ENCODE measurements at regions not wholly inside any gene's neighbourhood (a gene's known extent, or its start where the extent isn't known, plus 50 kb on each side); places are given as distances from the start of the nearest gene placed in this dataset.

DNA sequence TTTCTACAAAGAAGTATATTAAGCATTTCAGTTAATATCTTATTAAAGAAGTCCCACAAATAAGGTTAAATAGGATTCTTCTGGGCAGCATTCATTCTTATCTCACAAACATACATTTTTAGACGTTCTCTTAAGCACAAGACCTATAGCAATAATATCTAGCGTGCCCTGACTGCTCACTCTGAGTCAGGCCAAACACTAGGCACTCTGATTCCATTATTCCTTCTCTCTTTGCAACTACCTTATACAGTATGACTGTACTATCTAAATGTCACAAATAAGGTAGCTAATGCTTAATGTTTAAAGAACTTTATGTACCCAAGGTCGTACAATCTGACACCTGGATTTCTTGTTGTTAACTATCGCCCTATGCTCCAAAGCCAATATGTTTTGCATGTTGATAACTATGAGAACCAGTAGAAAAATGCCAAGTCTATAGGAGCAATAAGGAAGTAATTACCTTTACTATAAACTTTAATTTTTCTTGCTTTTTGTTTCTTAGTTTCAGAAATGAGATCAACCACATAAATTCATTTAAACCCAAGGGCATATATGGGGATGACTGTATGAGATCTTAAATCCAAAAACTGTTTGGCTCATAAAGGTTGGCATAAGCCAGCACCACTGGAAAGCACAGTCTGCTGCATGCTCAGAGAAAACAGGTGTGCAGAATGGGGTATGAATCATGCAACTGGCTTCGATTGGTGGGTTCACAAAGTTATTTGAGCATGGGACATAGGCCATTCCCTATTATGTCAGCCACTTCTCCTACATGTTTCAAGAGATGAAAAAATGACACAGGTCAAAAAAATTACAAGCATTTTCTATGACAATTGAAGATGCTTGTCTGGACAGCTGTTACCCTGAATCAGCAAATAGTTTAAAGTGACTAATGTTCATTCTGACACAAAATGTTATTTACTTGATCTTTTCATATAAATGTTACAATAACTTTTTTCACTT lies 352.0 kb downstream of the IRS1 start:
- H3K9ac ChIP-seq (ENCODE audit: insufficient read depth, low read length), result no peak overlapping the region
- H3K27ac ChIP-seq (ENCODE audit: insufficient read depth, low read length), result no peak overlapping the region
- H3K9me3 ChIP-seq (ENCODE audit: control insufficient read depth, insufficient read depth, low read depth, low read length), result no peaks in the 10 kb centered on the region
- H3K27me3 ChIP-seq (ENCODE audit: control insufficient read depth, insufficient read depth, low read length), result no peaks in the 10 kb centered on the region
- no peaks in the 10 kb centered on the region for H3K79me2 ChIP-seq (ENCODE audit: control insufficient read depth, insufficient read depth, low read length)
- no peak for TF ChIP-seq EZH2 (IDR thresholded peaks at IDR 0.05; ENCODE audit: low read length, missing control alignments)
- TF ChIP-seq, protein P1, sequence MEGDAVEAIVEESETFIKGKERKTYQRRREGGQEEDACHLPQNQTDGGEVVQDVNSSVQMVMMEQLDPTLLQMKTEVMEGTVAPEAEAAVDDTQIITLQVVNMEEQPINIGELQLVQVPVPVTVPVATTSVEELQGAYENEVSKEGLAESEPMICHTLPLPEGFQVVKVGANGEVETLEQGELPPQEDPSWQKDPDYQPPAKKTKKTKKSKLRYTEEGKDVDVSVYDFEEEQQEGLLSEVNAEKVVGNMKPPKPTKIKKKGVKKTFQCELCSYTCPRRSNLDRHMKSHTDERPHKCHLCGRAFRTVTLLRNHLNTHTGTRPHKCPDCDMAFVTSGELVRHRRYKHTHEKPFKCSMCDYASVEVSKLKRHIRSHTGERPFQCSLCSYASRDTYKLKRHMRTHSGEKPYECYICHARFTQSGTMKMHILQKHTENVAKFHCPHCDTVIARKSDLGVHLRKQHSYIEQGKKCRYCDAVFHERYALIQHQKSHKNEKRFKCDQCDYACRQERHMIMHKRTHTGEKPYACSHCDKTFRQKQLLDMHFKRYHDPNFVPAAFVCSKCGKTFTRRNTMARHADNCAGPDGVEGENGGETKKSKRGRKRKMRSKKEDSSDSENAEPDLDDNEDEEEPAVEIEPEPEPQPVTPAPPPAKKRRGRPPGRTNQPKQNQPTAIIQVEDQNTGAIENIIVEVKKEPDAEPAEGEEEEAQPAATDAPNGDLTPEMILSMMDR (conservative IDR thresholded peaks at IDR 0.05 in 1 of 2, IDR thresholded peaks at IDR 0.05 in 1 of 2; ENCODE audit: low read depth in 1 of 2, low read length in 2 of 2), result no peak
- no peaks in the 10 kb centered on the region for H3K36me3 ChIP-seq (ENCODE audit: control insufficient read depth, insufficient read depth, low read length)
- DNase-seq (ENCODE audit: low read depth in 2 of 2), result peak; percentile 10 to 82
- no peak overlapping the region for H3K4me3 ChIP-seq (replicated peaks in 1 of 4; ENCODE audit: control extremely low read depth in 1 of 4, insufficient read depth in 1 of 4, low read depth in 3 of 4, low read length in 4 of 4)
- H3K4me2 ChIP-seq (ENCODE audit: extremely low read depth, insufficient read depth, low read length), result peak overlapping the region; percentile 26
- no peaks in the 10 kb centered on the region for H4K20me1 ChIP-seq (ENCODE audit: control insufficient read depth, extremely low read depth, insufficient read depth, low read length)
- peaks cover 8% of the 10 kb centered on the region for H3K4me1 ChIP-seq (ENCODE audit: control insufficient read depth, extremely low read depth, insufficient read depth, low read length)
- no peak overlapping the region for H2AFZ ChIP-seq (ENCODE audit: low read length)

DNA sequence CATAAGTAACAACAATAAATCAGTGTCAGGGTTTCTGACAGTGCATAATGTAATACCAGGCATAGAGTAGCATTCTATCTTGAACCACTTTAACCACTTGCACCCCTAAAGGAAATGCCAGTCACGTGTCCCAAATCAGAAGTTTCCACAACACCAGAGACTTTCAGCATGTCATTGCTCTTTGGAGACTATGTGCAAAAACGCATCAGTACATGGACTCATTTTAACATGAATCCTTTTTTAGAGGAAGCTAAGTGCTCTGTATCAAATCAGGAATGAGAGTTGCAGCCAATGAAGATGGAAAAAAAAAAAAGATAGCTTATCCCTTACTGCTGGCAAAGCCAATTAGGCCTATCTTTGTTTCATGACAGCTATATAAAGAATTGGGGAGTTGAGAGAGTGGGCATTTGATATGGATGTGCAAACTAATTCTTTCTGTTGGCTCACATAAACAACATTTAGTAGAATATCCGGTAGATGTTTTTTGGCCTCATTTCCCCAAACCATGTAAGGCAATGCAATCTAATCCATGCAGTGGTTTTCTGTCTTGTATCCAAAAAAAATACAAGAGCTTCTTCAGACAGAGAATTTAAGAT lies 353.1 kb downstream of the IRS1 start:
- no peaks in the 10 kb centered on the region for H3K36me3 ChIP-seq (ENCODE audit: control insufficient read depth, insufficient read depth, low read length)
- H4K20me1 ChIP-seq (ENCODE audit: control insufficient read depth, extremely low read depth, insufficient read depth, low read length), result no peaks in the 10 kb centered on the region
- no peaks in the 10 kb centered on the region for H3K27me3 ChIP-seq (ENCODE audit: control insufficient read depth, insufficient read depth, low read length)
- no peaks in the 10 kb centered on the region for H3K79me2 ChIP-seq (ENCODE audit: control insufficient read depth, insufficient read depth, low read length)
- no peaks in the 10 kb centered on the region for H3K9me3 ChIP-seq (ENCODE audit: control insufficient read depth, insufficient read depth, low read depth, low read length)
- TF ChIP-seq EZH2 (IDR thresholded peaks at IDR 0.05; ENCODE audit: low read length, missing control alignments), result no peak
- TF ChIP-seq, protein P1 (conservative IDR thresholded peaks at IDR 0.05 in 1 of 2, IDR thresholded peaks at IDR 0.05 in 1 of 2; ENCODE audit: low read depth in 1 of 2, low read length in 2 of 2), result no peak
- DNase-seq (ENCODE audit: low read depth in 2 of 2), result peak; percentile 81 to 91
- H2AFZ ChIP-seq (ENCODE audit: low read length), result no peak overlapping the region
- no peak overlapping the region for H3K27ac ChIP-seq (ENCODE audit: insufficient read depth, low read length)
- no peak overlapping the region for H3K9ac ChIP-seq (ENCODE audit: insufficient read depth, low read length)
- H3K4me1 ChIP-seq (ENCODE audit: control insufficient read depth, extremely low read depth, insufficient read depth, low read length), result peaks cover 8% of the 10 kb centered on the region
- H3K4me3 ChIP-seq (replicated peaks in 1 of 4; ENCODE audit: control extremely low read depth in 1 of 4, insufficient read depth in 1 of 4, low read depth in 3 of 4, low read length in 4 of 4), result no peak overlapping the region
- H3K4me2 ChIP-seq (ENCODE audit: extremely low read depth, insufficient read depth, low read length), result no peak overlapping the region

GRCh38 chr2:226445216-226445861 lies 354.3 kb downstream of the IRS1 start:
- no peaks in the 10 kb centered on the region for H3K79me2 ChIP-seq (ENCODE audit: control insufficient read depth, insufficient read depth, low read length)
- H3K27ac ChIP-seq (ENCODE audit: insufficient read depth, low read length), result no peak overlapping the region

More at GRCh38 chr2:226445216-226445861, 354.3 kb downstream of the IRS1 start:
- DNase-seq (ENCODE audit: low read depth in 2 of 2), result no peak
- H3K9me3 ChIP-seq (ENCODE audit: control insufficient read depth, insufficient read depth, low read depth, low read length), result no peaks in the 10 kb centered on the region
- no peak overlapping the region for H3K4me3 ChIP-seq (replicated peaks in 1 of 4; ENCODE audit: control extremely low read depth in 1 of 4, insufficient read depth in 1 of 4, low read depth in 3 of 4, low read length in 4 of 4)
- H2AFZ ChIP-seq (ENCODE audit: low read length), result no peak overlapping the region
- no peaks in the 10 kb centered on the region for H4K20me1 ChIP-seq (ENCODE audit: control insufficient read depth, extremely low read depth, insufficient read depth, low read length)
- no peaks in the 10 kb centered on the region for H3K27me3 ChIP-seq (ENCODE audit: control insufficient read depth, insufficient read depth, low read length)
- H3K4me1 ChIP-seq (ENCODE audit: control insufficient read depth, extremely low read depth, insufficient read depth, low read length), result peaks cover 10% of the 10 kb centered on the region
- H3K9ac ChIP-seq (ENCODE audit: insufficient read depth, low read length), result no peak overlapping the region
- TF ChIP-seq EZH2 (IDR thresholded peaks at IDR 0.05; ENCODE audit: low read length, missing control alignments), result no peak
- TF ChIP-seq, protein P1 (conservative IDR thresholded peaks at IDR 0.05 in 1 of 2, IDR thresholded peaks at IDR 0.05 in 1 of 2; ENCODE audit: low read depth in 1 of 2, low read length in 2 of 2), result no peak
- H3K4me2 ChIP-seq (ENCODE audit: extremely low read depth, insufficient read depth, low read length), result no peak overlapping the region
- H3K36me3 ChIP-seq (ENCODE audit: control insufficient read depth, insufficient read depth, low read length), result no peaks in the 10 kb centered on the region
